T-cell (primary cell): ENCODE measurements at regions not wholly inside any gene's neighbourhood (a gene's known extent, or its start where the extent isn't known, plus 50 kb on each side); places are given as distances from the start of the nearest gene placed in this dataset.

ENCODE experiments used
- ATAC-seq, 4 experiments: fragments of 200-7000 bp in 3 of 4; fragments of 150-1000 bp in 1 of 4; cut with Tn5 transposase; replicated peaks in 1 of 4; 1 replicate in 3 of 4; 2 replicates in 1 of 4; pipeline ENCODE4 v1.10.0; 2021; ENCODE audit warnings: moderate library complexity in 3 of 4, mild to moderate bottlenecking in 2 of 4, moderate number of reproducible peaks in 1 of 4
- CTCF ChIA-PET, 2 donors: fragments of 300-600 bp; sonication (Branson Sonifier 250); formaldehyde crosslinking; loops; one replicate each; lab custom pipeline; 2022; ENCODE audit warnings: antibody characterized with exemption in 2 of 2; lab: Charles Lee
- POLR2A ChIA-PET, 2 donors: fragments of 300-600 bp; sonication (Branson Sonifier 250); formaldehyde crosslinking; loops; one replicate each; lab custom pipeline; 2022; ENCODE audit warnings: antibody characterized with exemption in 2 of 2; lab: Charles Lee
- DNase-seq, 35 experiments: peaks; one replicate each; pipeline versions ENCODE4 v3.0.0 to v3.0.0-alpha.2; 2013 to 2023
- H3K27ac ChIP-seq: one replicate; pipeline ENCODE4 v1.5.1; 2013; ENCODE audit warnings: low read length
- H3K27me3 ChIP-seq, 2 experiments: replicated peaks in 1 of 2; 1 replicate in 1 of 2; 2 replicates in 1 of 2; pipeline versions ENCODE4 v1.6.1 to v1.7.0; 2013; ENCODE audit warnings: low read length in 1 of 2, mixed read lengths in 1 of 2; ENCODE audit not compliant: control insufficient read depth in 2 of 2, insufficient read depth in 2 of 2; ENCODE audit errors: extremely low read depth in 1 of 2
- H3K36me3 ChIP-seq, 2 donors: 1 replicate in 1 of 2; 2 replicates in 1 of 2; pipeline versions ENCODE4 v1.6.1 to v1.7.0; 2013; ENCODE audit warnings: low read length in 1 of 2; ENCODE audit not compliant: control insufficient read depth in 2 of 2, insufficient read depth in 1 of 2; ENCODE audit errors: extremely low read depth in 1 of 2
- H3K4me1 ChIP-seq, 2 experiments: 1 replicate in 1 of 2; 2 replicates in 1 of 2; pipeline versions ENCODE4 v1.6.1 to v1.7.0; 2013; ENCODE audit warnings: low read length in 2 of 2, mixed read lengths in 1 of 2; ENCODE audit not compliant: insufficient read depth in 2 of 2, control insufficient read depth in 1 of 2; ENCODE audit errors: extremely low read depth in 1 of 2
- H3K4me3 ChIP-seq, 2 donors: 1 replicate in 1 of 2; 2 replicates in 1 of 2; pipeline versions ENCODE4 v1.5.1 to v1.7.0; 2013; ENCODE audit warnings: mild to moderate bottlenecking in 2 of 2, low read length in 1 of 2, moderate library complexity in 1 of 2; ENCODE audit not compliant: control insufficient read depth in 1 of 2; ENCODE audit errors: extremely low read depth in 1 of 2
- H3K9me3 ChIP-seq: 2 replicates; pipeline ENCODE4 v1.7.0; 2013
- H3K27ac Mint-ChIP-seq, 2 donors: one replicate each; pipeline ENCODE4 v1.8.0; 2020 to 2021; ENCODE audit warnings: mild to moderate bottlenecking in 2 of 2, mixed read lengths in 2 of 2
- H3K27me3 Mint-ChIP-seq, 2 donors: one replicate each; pipeline ENCODE4 v1.8.0; 2021 to 2022; ENCODE audit warnings: mixed read lengths in 2 of 2
- H3K36me3 Mint-ChIP-seq: one replicate; pipeline ENCODE4 v1.8.0; 2021; ENCODE audit warnings: mixed read lengths
- H3K4me1 Mint-ChIP-seq, 3 donors: one replicate each; pipeline ENCODE4 v1.8.0; 2020 to 2022; ENCODE audit warnings: mixed read lengths in 3 of 3, mild to moderate bottlenecking in 1 of 3
- H3K4me3 Mint-ChIP-seq, 3 donors: one replicate each; pipeline ENCODE4 v1.8.0; 2020 to 2022; ENCODE audit warnings: mild to moderate bottlenecking in 3 of 3, mixed read lengths in 3 of 3, moderate library complexity in 3 of 3
- H3K9me3 Mint-ChIP-seq, 3 donors: one replicate each; pipeline ENCODE4 v1.8.0; 2020 to 2022; ENCODE audit warnings: mixed read lengths in 3 of 3
- WGBS: methylation state at CpG from one replicate; pipeline ENCODE4 v1.1.5; 2013; ENCODE audit warnings: missing lambda C conversion rate; ENCODE audit not compliant: insufficient coverage; 5-methylcytosine and 5-hydroxymethylcytosine counted together

- Mint-ChIP-seq H3K27ac (no peak overlapping the region), H3K36me3 (no peaks in the 10 kb centered on the region), H3K27me3 (peaks cover 17 to 50% of the 10 kb centered on the region in 2 donors), H3K9me3 (peaks cover 0 to 5% (median 0%) of the 10 kb centered on the region in 3 donors), H3K4me3 (no peak overlapping the region), H3K4me1 (no peaks in the 10 kb centered on the region)
- Histone ChIP-seq H3K4me3 (no peak overlapping the region), H3K27me3 (peaks cover 0 to 3% of the 10 kb centered on the region in 2 experiments), H3K4me1 (no peaks in the 10 kb centered on the region), H3K36me3 (no peaks in the 10 kb centered on the region), H3K27ac (no peak overlapping the region), H3K9me3 (no peaks in the 10 kb centered on the region)
- WGBS, result 18% methylated on average over 5 of the region's 8 CpGs
- no peak for DNase-seq
- POLR2A ChIA-PET, result no interaction called here
- ATAC-seq, result no peak
- CTCF ChIA-PET, result no interaction called here
Observed at GRCh38 chr5:174837919-174838902, 113.8 kb downstream of the MSX2 start.

- H3K4me1 ChIP-seq, result no peaks in the 10 kb centered on the region
- ChIA-PET CTCF (no interaction called here), POLR2A (no interaction called here)
- 100% methylated on average over 1 of the region's 5 CpGs for WGBS
- H3K36me3 ChIP-seq, result no peaks in the 10 kb centered on the region
- H3K9me3 Mint-ChIP-seq, result no peaks in the 10 kb centered on the region
- no peaks in the 10 kb centered on the region for H3K4me1 Mint-ChIP-seq
- peaks cover 0 to 3% of the 10 kb centered on the region in 2 experiments for H3K27me3 ChIP-seq
- no peak overlapping the region for H3K27ac ChIP-seq
- ATAC-seq (no peak), DNase-seq (no peak)
- H3K27ac Mint-ChIP-seq, result no peak overlapping the region
- H3K9me3 ChIP-seq, result no peaks in the 10 kb centered on the region
- H3K4me3 ChIP-seq, result no peak overlapping the region
- H3K27me3 Mint-ChIP-seq, result peaks cover 7 to 35% of the 10 kb centered on the region in 2 donors
- no peak overlapping the region for H3K4me3 Mint-ChIP-seq
- H3K36me3 Mint-ChIP-seq, result no peaks in the 10 kb centered on the region
Observed at GRCh38 chr5:174834081-174834480, 109.7 kb downstream of the MSX2 start.

GRCh38 chr5:174832811-174833210, 108.4 kb downstream of the MSX2 start:
- Histone ChIP-seq H3K36me3 (no peaks in the 10 kb centered on the region), H3K9me3 (no peaks in the 10 kb centered on the region), H3K4me3 (no peak overlapping the region), H3K27ac (no peak overlapping the region), H3K4me1 (no peaks in the 10 kb centered on the region), H3K27me3 (peaks cover 0 to 3% of the 10 kb centered on the region in 2 experiments)
- Mint-ChIP-seq H3K36me3 (no peaks in the 10 kb centered on the region), H3K4me1 (no peaks in the 10 kb centered on the region), H3K27ac (no peak overlapping the region), H3K4me3 (no peak overlapping the region), H3K9me3 (no peaks in the 10 kb centered on the region), H3K27me3 (peaks cover 0 to 29% of the 10 kb centered on the region in 2 donors)
- ATAC-seq, result no peak
- CTCF ChIA-PET, result no interaction called here
- no peak for DNase-seq
- WGBS, result 40% methylated on average over 1 of the region's 2 CpGs
- POLR2A ChIA-PET, result no interaction called here

- POLR2A ChIA-PET, result no interaction called here
- H3K27me3 ChIP-seq, result peaks cover 0 to 3% of the 10 kb centered on the region in 2 experiments
- Mint-ChIP-seq H3K9me3 (no peaks in the 10 kb centered on the region), H3K27me3 (peaks cover 0 to 21% of the 10 kb centered on the region in 2 donors), H3K4me3 (no peak overlapping the region), H3K4me1 (no peaks in the 10 kb centered on the region), H3K36me3 (no peaks in the 10 kb centered on the region), H3K27ac (no peak overlapping the region)
- ATAC-seq (no peak), DNase-seq (no peak)
- no peaks in the 10 kb centered on the region for H3K4me1 ChIP-seq
- no peaks in the 10 kb centered on the region for H3K36me3 ChIP-seq
- no CpG with 5 or more reads among the region's 3 CpGs for WGBS
- H3K27ac ChIP-seq, result no peak overlapping the region
- H3K4me3 ChIP-seq, result no peak overlapping the region
- no peaks in the 10 kb centered on the region for H3K9me3 ChIP-seq
- CTCF ChIA-PET, result interaction anchor here in 1 of 2 donors (0.6 kb wide), 1 partner anchor 412 kb away, joined by 4 read pairs; no protein-coding TSS in a partner anchor
Observed at GRCh38 chr5:174832025-174832424, 107.6 kb downstream of the MSX2 start.

DNA sequence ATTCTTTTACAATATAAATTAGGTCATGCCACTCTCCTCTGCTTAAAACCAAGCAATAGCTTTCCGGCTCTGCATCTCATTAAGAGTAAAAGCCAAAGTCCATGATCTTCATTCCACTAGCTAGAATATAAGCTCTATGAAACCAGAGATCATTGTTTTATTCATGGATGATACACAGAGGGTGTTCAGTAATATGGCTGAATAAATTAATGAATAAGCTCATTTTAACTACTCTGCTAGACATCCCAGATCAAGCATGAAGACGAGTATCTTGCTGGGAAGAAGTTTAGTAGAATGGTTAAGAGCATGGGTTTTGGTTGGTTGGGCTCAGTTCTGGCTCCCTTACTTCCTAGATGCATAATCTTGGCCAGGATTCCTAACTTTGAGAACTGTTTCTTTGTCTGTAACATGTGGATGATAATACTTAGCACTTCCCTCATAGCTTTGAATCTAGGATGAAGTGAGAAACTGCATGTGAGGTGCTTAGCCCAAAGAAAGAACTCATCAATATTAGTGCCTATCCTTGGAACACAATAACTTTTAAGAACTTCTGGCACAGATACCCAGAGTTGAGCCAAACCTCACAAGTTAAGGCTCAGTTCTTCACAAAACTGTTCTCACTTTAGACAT, 106.8 kb downstream of the MSX2 start:
- Histone ChIP-seq H3K27ac (no peak overlapping the region), H3K9me3 (no peaks in the 10 kb centered on the region), H3K27me3 (no peaks in the 10 kb centered on the region), H3K4me1 (no peaks in the 10 kb centered on the region), H3K4me3 (no peak overlapping the region), H3K36me3 (no peaks in the 10 kb centered on the region)
- Mint-ChIP-seq H3K27ac (no peak overlapping the region), H3K9me3 (no peaks in the 10 kb centered on the region), H3K36me3 (no peaks in the 10 kb centered on the region), H3K27me3 (peaks cover 3 to 19% of the 10 kb centered on the region in 2 donors), H3K4me1 (no peaks in the 10 kb centered on the region), H3K4me3 (no peak overlapping the region)
- ChIA-PET CTCF (interaction anchor here in 1 of 2 donors (0.6 kb wide), 1 partner anchor 411 kb away, joined by 4 read pairs; no protein-coding TSS in a partner anchor), POLR2A (no interaction called here)
- WGBS, result no CpG with 5 or more reads among the region's 2 CpGs
- DNase-seq (no peak), ATAC-seq (no peak)

GRCh38 chr5:174829511-174829864, 105.1 kb downstream of the MSX2 start:
- Mint-ChIP-seq H3K36me3 (no peaks in the 10 kb centered on the region), H3K4me1 (no peaks in the 10 kb centered on the region), H3K9me3 (no peaks in the 10 kb centered on the region), H3K4me3 (no peak overlapping the region), H3K27me3 (peaks cover 10 to 19% of the 10 kb centered on the region in 2 donors), H3K27ac (no peak overlapping the region)
- no peak for ATAC-seq
- H3K27ac ChIP-seq, result no peak overlapping the region
- H3K36me3 ChIP-seq, result no peaks in the 10 kb centered on the region
- H3K4me3 ChIP-seq, result no peak overlapping the region
- no peak for DNase-seq
- no peaks in the 10 kb centered on the region for H3K9me3 ChIP-seq
- 86% methylated on average over 1 of the region's 5 CpGs for WGBS
- ChIA-PET CTCF (interaction anchor here in 1 of 2 donors (0.6 kb wide), 1 partner anchor 433 kb away, joined by 4 read pairs; no protein-coding TSS in a partner anchor), POLR2A (no interaction called here)
- H3K27me3 ChIP-seq, result peaks cover 0 to 7% of the 10 kb centered on the region in 2 experiments
- no peaks in the 10 kb centered on the region for H3K4me1 ChIP-seq
